Right ventricle myocardium inferior (tissue), 1 donor: ENCODE measurements at regions not wholly inside any gene's neighbourhood (a gene's known extent, or its start where the extent isn't known, plus 50 kb on each side); places are given as distances from the start of the nearest gene placed in this dataset.

Source experiments
- ATAC-seq: fragments of 200-7000 bp; cut with Tn5 transposase; one replicate; pipeline ENCODE4 v1.9.1; 2020; ENCODE audit warnings: mild to moderate bottlenecking, moderate library complexity
- DNase-seq: peaks from one replicate; pipeline ENCODE4 v3.0.0; 2021; ENCODE audit errors: missing footprints
- intact Hi-C: fragments of 100-400 bp; cut with DNase I; formaldehyde crosslinking; loops from one replicate; pipeline ENCODE4 v1.11.0; 2022
- donor health status: DM: no; HTN: yes; CAD: no; lungs with severe emphysema.

DNA sequence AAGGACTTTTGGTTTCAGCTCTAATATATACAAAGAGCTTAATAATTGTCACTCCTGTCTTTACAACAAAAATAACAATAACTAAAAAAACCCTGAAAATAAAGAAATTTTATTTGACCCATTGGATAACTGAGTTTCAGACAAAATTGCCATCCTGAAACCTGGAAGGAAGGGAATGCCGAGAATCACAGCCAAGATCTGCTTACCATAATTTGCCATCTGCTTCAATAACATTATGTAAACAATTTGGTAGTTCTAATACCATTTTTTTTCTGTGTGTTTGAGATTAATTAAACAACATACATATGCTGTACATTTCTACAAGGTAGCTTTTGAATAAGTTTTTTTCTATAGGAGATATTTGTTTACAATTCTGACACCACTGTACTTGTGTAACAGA lies 596.3 kb upstream of the MGAT4C start:
- DNase-seq (no peak), ATAC-seq (no peak)
- intact Hi-C loops, result no loop called here

DNA sequence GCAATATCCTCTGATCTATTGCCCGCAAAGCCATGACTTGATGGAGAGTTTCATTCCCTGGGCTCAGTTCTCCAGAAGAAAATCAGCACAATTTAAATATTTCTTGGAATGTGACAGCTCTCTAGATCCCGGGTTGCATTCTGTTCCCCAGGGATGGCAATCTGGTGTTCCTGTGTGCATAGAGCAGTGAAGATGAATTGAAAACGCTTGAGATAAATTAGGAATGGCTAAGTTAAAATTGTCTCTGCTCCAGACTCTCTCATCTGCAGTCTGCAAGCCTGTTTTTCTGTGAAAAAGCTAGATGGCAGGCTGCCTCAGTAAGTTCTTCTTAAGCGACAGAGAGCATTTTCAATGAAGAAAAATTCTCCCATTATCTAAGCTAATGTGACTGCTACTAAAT lies 582.5 kb upstream of the MGAT4C start:
- DNase-seq (no peak), ATAC-seq (no peak)
- intact Hi-C loops, result no loop called here

DNA sequence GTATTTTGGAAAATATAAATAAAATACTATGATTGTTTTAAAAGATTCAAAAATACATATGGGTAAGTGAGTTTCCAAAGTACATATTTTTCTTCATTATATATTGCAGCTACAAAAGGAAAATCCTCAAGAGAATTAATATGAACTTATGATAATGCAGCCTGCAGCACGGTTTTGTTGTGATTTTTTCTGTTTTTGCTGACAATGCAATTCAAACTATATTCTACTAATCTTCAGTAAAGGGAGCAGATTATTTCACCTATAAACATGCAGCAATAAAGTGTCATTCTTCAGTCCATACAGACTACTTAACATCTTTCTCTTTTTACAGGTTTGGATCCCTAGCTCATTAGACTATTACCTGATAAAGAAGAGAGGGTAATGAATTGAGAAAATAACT lies 582.1 kb upstream of the MGAT4C start:
- DNase-seq (no peak), ATAC-seq (no peak)
- intact Hi-C loops, result no loop called here

DNA sequence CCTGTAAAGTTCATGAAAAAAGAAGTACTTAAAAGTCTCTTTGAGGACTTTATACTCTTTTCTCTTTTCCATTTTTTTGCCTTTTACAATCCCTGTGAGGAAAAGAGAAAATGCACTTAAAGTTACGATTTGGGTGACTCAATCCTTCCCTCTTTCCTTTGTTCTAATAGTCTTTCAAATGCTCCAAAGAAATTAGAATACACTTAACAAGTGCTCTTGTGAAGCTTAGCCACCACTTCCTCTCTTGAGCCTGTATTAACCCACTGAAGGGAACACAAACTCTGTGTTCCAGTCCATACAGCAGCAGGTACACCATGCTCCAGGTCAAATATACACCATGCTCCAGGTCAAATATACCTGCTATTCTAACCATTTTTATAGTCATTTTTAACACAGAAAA lies 581.1 kb upstream of the MGAT4C start:
- DNase-seq, result no peak
- no peak for ATAC-seq
- intact Hi-C loops, result no loop called here

DNA sequence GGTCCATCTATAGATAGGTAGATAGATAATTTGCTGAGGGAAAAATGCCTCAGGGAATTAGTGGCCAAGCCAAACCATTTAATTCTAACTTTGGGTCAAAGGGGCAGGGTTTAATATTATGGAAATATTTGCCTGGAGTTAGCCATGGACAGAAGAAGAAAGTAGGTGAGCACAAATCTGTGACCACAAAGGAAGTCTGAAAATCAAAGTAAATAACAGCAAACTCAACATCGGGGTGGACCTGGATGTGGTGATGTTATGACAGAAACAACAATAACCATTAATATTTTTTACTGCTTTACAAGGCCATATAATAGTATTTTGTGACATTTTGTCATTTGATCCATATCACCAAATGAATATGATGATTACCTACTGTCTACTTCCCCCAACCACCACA lies 578.0 kb upstream of the MGAT4C start:
- intact Hi-C loops, result no loop called here
- DNase-seq (no peak), ATAC-seq (no peak)

DNA sequence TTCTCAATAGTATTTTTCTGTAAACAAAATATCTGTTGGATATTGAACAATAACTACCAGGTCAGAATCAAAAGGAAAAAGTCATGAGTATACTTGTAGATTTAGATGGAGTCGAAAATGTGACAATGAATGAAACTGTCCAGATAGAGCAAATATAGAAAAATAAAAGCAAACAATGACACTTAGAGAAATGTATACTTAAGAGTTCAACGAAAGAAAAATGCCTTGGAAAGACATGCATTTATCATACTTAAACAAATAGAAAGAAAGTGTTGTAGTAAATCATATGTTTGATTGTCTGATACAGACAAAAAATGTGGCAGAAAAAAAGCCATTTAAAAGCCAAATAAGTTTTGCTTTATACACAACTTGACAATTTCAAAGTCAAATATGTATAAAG lies 571.2 kb upstream of the MGAT4C start:
- DNase-seq (no peak), ATAC-seq (no peak)
- intact Hi-C loops, result no loop called here

DNA sequence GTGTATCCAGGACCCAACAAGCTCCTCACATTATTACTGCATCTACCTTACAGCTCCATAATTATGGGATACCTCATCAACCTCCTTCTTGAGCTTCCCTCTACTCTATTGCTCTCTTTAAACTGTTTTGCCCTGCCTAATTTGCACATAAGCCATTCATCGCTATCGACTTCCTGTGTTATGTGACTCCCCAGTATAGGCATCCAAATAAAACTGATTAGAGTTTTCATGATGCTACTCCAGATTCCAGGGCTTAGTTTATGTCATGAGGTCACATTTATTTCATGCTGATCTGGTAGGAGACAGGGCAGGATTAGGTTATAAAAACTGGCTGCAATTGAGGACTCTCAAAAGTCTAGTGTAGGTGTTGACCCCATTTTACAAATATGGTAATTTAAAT lies 569.9 kb upstream of the MGAT4C start:
- DNase-seq, result no peak
- intact Hi-C loops, result no loop called here
- ATAC-seq, result no peak

DNA sequence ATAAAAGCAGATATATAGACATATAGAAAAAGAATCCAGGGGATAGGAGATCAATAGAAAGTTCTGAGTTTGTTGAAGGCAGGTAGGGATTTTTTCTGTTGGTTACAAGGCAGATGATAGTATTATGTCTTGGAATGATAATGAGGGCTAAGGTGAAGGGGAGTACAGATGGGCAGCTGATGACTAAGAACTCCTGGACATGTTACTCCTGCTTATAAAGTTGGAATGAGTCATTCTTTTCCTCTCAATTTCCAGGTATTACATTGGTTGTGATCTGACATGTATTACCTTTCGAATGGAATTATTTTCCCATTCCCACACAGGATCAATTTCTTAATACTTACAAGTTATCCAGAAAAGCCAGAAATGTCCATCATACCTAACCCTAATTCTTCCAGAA lies 545.2 kb upstream of the MGAT4C start:
- DNase-seq, result no peak
- ATAC-seq, result no peak
- intact Hi-C loops, result no loop called here

DNA sequence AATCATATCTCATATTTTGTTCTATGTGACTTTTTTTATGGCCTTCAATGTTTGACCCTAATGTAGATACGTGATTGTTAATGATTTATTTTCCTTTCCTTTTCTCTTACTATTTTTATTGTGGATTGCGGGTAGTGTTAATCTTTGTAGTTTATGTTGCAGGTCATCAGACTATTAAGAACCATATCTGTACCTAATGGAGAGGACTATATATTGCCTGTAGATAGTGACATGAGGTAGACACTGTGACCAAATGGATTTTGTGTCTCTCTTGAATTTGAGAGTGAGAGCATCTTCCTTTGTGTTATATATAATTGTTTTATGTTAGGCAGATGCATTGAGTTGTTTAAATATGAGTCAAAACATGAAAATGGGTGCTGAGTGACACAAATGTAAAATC lies 543.4 kb upstream of the MGAT4C start:
- intact Hi-C loops, result no loop called here
- no peak for ATAC-seq

DNA sequence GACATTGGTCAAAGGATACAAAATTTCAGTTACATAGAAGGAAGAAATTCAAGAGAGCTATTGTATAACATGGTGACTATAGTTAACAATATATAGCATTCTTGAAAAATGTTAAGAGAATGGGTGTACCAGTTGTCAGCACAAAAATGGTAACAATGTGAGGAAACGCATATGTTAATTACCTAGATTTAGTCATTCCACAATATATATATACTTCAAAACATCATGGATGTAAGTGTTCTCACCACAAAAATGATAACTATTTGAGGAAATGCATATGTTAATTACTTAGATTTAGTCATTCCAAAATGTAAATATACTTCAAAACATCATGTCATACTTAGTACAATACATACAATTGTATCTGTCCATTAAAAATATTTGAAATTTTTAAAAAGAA lies 540.4 kb upstream of the MGAT4C start:
- intact Hi-C loops, result no loop called here
- no peak for ATAC-seq
- DNase-seq, result no peak

More for the DNA sequence above, 543.4 kb upstream of the MGAT4C start:
- no peak for DNase-seq

DNA sequence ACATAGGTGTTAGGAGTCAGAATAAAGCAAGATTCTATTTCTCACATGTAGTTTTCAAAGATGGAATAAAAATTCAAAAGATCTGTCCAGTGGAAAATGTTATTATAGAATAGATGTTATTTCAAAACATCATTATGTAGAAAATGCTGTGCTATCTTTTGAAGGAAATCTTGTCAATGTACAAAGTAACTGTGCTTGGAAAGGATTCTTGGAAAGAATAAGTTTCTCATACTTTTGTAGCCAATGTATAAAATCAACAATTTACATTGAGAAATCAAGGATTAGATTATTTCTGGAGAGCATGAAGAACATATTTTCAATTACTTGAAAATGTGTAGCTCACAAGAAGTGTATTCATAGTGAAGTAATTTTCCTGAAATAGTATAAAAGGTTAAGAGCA lies 532.5 kb upstream of the MGAT4C start:
- intact Hi-C loops, result no loop called here
- ATAC-seq (no peak), DNase-seq (no peak)

DNA sequence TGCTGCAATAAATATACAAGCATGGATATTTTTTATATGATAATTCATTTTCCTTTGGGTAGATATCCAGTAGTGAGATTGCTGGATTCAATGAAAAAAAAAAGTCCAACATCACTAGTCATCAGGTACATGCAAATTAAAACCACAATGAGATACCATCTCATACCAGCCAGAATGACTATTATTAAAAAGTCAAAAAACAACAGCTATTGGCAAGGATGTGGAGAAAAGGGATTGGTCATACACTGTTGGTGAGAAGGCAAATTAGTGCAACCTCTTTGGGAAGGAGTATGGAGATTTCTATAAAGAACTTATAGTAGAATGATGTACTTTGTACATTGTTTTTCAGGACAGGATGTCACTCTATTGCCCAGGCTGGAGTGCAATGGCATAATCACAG lies 531.2 kb upstream of the MGAT4C start:
- intact Hi-C loops, result no loop called here
- ATAC-seq (no peak), DNase-seq (no peak)

DNA sequence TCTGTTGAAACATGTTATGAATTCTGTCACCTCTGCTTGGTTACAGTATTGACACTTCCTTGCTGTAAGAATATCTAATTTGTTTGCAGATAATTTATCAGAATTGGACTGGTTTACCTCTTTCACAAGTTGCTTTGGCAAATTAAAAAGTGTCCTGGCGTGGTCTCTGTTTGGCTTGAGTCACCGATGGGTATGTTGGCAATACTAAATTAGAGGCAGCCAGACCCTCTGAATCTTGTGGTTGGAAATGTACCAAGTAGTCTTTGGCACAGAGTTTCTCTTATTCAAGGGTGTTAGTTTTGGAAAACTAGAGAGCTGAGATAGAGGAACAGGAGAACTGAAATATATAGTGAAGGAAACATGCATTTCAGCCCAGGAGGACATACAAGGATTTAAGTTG lies 521.1 kb upstream of the MGAT4C start:
- DNase-seq (no peak), ATAC-seq (no peak)
- intact Hi-C loops, result no loop called here

DNA sequence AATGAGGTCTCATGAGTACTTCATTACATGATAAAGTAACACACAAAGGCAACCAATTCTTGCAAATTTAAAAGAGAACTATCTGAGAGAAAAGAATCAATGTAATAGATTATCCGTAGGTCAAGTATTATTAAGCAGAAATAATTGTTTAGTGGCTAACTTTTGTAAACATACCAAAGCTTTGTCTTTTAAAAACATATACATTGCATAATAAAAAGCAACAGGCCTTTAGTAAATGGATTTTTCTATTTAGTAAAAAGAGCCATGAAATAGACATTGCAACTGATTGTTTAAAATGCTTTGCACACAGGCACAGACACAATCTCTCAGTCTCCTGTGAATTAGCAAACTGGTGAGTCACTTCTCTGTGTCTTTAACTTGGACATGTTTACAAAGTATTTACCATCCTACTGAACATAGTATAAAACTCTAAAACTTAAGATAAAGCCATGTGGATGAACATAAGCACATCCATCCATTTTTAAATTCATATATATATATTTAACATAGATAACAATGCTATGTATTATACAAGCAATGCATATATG lies 518.7 kb upstream of the MGAT4C start:
- DNase-seq, result no peak
- no peak for ATAC-seq
- intact Hi-C loops, result no loop called here

DNA sequence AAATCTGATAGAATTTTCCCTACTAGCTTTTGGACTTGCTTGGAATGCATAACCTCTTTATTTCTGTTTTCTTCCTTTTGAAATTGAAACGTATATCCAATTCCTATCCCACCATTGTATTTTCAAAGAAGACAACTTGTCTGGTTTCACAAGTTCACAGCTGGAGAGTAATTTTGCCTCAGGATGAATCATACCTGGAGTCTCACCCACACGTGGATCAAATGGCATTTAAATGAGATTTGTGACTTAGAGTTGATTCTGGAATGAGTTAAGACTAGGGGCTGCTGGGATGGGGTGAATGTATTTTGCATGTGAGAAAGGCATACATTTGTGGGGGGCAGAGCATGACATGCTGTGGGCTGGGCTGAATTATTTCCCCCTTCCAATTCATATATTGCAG lies 516.5 kb upstream of the MGAT4C start:
- DNase-seq (no peak), ATAC-seq (no peak)
- intact Hi-C loops, result no loop called here

DNA sequence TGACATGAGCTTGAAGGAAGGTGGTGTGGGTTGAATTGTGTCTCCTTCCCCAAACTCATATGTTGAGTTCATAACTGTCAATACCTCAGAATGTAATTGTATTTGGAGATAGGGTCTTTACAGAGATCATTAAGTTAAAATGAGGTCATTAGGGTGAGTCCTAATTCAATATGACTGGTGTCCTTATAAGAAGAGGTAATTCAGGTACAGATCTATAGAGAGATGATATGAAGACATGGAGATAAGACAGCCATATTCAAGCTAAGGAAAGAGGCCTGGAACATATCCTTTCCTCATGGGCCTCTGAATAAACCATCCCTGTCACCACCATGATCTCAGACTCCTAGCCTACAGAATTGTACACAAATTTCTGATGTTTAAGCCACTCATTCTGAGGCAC lies 514.7 kb upstream of the MGAT4C start:
- ATAC-seq, result no peak
- DNase-seq, result no peak
- intact Hi-C loops, result no loop called here

DNA sequence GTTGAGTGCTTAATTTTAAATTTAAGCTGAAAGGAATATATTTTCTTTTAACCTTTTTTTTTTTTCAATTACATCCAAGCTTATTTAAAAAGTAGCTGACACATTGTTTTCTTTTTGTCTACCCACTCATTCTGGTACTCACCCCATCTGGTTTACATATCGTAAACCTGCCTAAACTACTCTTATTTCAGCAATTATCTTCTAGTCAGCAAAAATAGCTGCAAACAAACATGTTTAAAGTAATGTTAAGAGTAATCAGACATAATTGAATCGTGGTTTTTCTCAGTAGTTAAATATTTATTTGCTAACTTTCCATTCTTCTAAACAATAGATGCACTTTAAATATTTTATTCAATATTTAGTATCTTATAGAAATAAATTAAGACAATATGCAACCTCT lies 492.7 kb upstream of the MGAT4C start:
- intact Hi-C loops, result no loop called here
- no peak for DNase-seq
- ATAC-seq, result no peak

DNA sequence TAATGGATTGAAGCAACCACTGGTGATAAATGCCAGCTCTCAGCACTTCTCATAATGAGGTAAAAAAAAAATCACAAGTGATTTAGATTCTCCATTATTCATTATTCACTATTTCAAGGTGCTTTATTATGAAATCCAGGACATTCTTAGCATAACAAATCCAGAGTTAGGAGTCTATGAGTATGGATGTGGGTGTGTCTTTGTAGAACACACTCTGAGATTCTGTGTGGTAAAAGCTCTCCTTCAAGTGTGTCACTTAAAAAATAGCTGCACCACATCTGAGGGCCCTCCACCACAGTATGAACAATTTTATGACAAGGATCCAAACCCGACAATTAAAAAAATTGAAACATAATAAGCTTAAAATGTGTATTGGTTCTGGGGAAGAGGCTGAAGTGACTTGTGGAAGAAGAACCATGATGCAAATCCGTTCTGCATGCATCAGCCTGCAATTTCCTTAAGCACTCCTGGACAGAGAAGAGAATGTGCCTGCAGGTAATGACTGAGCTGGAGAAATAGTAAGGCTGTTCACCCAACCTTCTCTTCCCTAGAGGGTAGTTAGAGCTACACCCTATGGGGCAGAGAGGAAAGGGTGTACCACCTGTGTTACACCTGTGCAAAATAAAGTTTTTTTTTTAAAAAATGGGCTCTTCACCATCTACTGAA lies 488.5 kb upstream of the MGAT4C start:
- DNase-seq (no peak), ATAC-seq (no peak)
- intact Hi-C loops, result no loop called here

DNA sequence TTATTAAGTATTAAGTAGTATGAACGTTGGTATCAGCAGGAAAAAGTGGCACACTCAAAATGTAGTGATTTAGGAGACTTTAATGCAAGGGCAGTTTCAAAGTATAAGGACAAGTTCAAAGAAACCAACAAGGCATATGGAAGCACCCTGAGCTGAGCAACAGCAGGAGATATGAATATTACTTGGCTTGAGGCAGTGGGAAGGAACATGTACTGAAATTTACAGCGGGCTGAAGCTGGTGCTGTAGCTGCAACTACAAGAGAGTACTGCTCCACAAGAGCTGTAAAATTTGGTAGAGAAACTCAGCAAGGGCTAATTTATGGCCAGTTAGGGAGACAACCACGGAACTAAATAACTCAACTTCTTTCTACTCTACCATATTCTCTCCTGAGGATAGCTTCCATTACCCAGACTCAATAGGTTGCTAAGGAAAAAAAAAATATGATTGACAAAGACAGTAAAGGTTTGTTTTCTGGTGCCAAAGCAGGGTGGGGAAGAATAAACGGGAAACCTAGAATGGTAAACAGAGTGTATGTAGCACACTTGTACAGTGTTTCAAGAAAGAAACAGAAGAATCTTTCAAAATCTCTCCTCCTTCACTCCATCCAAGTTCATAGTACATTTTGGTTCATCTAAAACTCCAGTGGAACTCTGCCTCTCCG lies 487.8 kb upstream of the MGAT4C start:
- DNase-seq (no peak), ATAC-seq (no peak)
- intact Hi-C loops, result no loop called here

DNA sequence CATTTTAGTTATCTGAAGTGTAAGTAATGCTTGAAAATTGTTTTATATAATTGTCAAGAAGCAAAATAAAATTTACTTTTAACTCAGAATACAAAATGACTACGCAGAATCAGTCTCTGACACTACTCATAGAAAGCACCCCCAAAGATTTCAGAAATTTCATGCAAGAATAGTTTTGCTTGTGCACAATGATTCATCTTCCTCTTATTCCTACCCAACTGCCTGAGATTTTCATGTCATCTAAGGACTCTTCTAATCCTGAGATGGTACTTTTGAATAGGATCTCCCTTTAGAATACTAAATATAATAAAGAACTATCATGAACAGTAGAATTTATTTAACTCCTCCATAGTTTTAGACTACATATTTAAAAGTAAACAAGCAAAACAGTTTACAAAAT lies 485.3 kb upstream of the MGAT4C start:
- intact Hi-C loops, result no loop called here
- DNase-seq (no peak), ATAC-seq (no peak)

DNA sequence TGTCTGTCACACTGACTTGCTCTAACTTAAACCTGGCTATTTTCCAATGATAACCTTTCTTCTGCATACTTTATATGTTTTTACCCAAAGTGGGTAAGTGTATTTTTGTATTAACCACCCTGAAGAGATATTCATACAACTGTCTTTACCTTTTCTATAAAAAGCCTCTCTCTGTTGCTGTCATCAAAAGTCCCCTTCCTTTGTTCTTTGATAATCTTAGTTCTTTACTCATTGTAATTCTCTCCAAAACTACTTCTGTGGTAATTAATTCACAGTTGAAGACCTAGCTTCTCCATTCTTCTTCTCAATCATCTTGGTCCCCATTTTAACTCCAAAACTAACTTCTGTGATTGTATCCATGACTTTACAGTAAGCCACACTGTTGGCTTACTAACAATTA lies 479.7 kb upstream of the MGAT4C start:
- no peak for DNase-seq
- intact Hi-C loops, result no loop called here
- no peak for ATAC-seq
